Stomach (tissue), 4 donors: ENCODE measurements at regions not wholly inside any gene's neighbourhood (a gene's known extent, or its start where the extent isn't known, plus 50 kb on each side); places are given as distances from the start of the nearest gene placed in this dataset.

Source experiments
- POLR2A ChIP-seq, 4 donors: fragments of 450-650 bp; IDR thresholded peaks; one replicate each; pipeline ENCODE4 v1.6.1; 2016; ENCODE audit warnings: antibody characterized with exemption in 4 of 4, control low read depth in 2 of 4, mild to moderate bottlenecking in 1 of 4, moderate library complexity in 1 of 4
- TF ChIP-seq, protein P1 (sequence below), 7 experiments: fragments of 450-650 bp in 4 of 7; fragments of 200-600 bp in 3 of 7; sonication (generic) in 3 of 7; IDR thresholded peaks; one replicate each; pipeline ENCODE4 v1.5.1; 2016 to 2019; ENCODE audit warnings: antibody characterized with exemption in 7 of 7, control low read depth in 2 of 7, mild to moderate bottlenecking in 1 of 7

DNA sequence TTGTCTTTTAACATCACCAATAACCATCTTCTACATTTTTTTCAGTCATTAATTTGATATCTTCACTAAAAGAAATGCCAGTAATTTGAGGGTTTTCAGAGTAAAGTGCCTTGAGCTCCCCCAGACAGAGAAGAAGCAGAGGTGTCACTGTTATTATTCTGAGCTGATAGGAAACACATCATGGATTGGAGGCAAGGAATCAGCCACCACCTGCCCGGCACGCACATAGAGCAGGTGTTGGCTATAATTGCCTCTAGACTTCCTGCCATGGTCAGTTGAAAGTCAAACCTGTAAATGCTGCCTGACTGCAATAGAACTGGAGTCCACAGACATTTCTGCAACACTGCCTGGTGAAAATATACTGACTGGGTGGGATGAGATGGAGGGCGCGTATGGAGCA lies 776.6 kb downstream of the UQCRFS1 start:
- TF ChIP-seq, protein P1, sequence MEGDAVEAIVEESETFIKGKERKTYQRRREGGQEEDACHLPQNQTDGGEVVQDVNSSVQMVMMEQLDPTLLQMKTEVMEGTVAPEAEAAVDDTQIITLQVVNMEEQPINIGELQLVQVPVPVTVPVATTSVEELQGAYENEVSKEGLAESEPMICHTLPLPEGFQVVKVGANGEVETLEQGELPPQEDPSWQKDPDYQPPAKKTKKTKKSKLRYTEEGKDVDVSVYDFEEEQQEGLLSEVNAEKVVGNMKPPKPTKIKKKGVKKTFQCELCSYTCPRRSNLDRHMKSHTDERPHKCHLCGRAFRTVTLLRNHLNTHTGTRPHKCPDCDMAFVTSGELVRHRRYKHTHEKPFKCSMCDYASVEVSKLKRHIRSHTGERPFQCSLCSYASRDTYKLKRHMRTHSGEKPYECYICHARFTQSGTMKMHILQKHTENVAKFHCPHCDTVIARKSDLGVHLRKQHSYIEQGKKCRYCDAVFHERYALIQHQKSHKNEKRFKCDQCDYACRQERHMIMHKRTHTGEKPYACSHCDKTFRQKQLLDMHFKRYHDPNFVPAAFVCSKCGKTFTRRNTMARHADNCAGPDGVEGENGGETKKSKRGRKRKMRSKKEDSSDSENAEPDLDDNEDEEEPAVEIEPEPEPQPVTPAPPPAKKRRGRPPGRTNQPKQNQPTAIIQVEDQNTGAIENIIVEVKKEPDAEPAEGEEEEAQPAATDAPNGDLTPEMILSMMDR (IDR thresholded peaks at IDR 0.05) = no peak
- no peak for TF ChIP-seq POLR2A (IDR thresholded peaks at IDR 0.05)
